NT2/D1 (cell line): ENCODE measurements at regions not wholly inside any gene's neighbourhood (a gene's known extent, or its start where the extent isn't known, plus 50 kb on each side); places are given as distances from the start of the nearest gene placed in this dataset.

Source experiments
- DNase-seq: peaks from one replicate; pipeline ENCODE4 v3.0.0-alpha.2; 2011; ENCODE audit warnings: low read depth, low spot score
- H3K27me3 ChIP-seq: 2 replicates; pipeline ENCODE4 v1.6.0; 2011; ENCODE audit warnings: mild to moderate bottlenecking; ENCODE audit not compliant: insufficient read length, insufficient read depth
- H3K36me3 ChIP-seq: 2 replicates; pipeline ENCODE4 v1.6.1; 2011; ENCODE audit warnings: mild to moderate bottlenecking, low read length, mixed read lengths; ENCODE audit not compliant: insufficient read depth, insufficient read length
- H3K4me1 ChIP-seq: 2 replicates; pipeline ENCODE4 v1.5.1; 2011; ENCODE audit not compliant: insufficient read depth, insufficient read length
- H3K4me3 ChIP-seq: 2 replicates; pipeline ENCODE4 v1.5.1; 2011; ENCODE audit warnings: low read depth; ENCODE audit not compliant: insufficient read length
- H3K9ac ChIP-seq: 2 replicates; pipeline ENCODE4 v1.6.0; 2011; ENCODE audit warnings: low read depth; ENCODE audit not compliant: insufficient read length
- H3K9me3 ChIP-seq: 2 replicates; pipeline ENCODE4 v1.5.1; 2011; ENCODE audit warnings: mild to moderate bottlenecking, low read length; ENCODE audit not compliant: insufficient read depth
- SUZ12 ChIP-seq: IDR thresholded peaks from 2 replicates; pipeline ENCODE4 v1.6.1; 2011; ENCODE audit not compliant: insufficient read length, insufficient read depth; ENCODE audit errors: extremely low read depth
- YY1 ChIP-seq: IDR thresholded peaks from 2 replicates; pipeline ENCODE4 v1.6.1; 2011; ENCODE audit not compliant: insufficient read length, insufficient read depth
- ZNF274 ChIP-seq: IDR thresholded peaks from 2 replicates; pipeline ENCODE4 v1.6.1; 2011; ENCODE audit warnings: mild to moderate bottlenecking, low read depth, low read length

DNA sequence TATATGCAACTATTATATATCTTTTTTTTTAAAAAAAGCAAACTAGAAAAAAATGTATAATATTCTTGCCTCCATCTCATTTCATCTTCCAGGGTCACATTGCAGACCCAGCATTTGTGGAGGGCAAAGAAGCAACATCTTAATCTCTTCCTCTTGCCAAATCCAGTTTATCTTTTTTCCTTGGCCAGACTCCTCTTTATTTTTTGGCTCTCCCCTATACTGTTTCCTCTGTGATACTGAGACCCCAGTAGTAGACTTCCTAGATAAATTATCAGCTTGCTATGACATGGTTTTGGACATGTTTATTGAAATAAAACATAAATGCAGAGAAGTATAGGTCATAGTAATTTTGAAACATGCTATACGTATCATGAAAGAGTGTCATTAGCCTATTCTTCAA, 303.8 kb upstream of the DDHD1 start:
- Histone ChIP-seq H3K4me3 (no peak overlapping the region), H3K27me3 (no peaks in the 10 kb centered on the region), H3K36me3 (no peaks in the 10 kb centered on the region), H3K9me3 (no peaks in the 10 kb centered on the region), H3K4me1 (no peaks in the 10 kb centered on the region), H3K9ac (no peak overlapping the region)
- TF ChIP-seq YY1 (no peak), ZNF274 (no peak), SUZ12 (no peak)
- DNase-seq: no peak

DNA sequence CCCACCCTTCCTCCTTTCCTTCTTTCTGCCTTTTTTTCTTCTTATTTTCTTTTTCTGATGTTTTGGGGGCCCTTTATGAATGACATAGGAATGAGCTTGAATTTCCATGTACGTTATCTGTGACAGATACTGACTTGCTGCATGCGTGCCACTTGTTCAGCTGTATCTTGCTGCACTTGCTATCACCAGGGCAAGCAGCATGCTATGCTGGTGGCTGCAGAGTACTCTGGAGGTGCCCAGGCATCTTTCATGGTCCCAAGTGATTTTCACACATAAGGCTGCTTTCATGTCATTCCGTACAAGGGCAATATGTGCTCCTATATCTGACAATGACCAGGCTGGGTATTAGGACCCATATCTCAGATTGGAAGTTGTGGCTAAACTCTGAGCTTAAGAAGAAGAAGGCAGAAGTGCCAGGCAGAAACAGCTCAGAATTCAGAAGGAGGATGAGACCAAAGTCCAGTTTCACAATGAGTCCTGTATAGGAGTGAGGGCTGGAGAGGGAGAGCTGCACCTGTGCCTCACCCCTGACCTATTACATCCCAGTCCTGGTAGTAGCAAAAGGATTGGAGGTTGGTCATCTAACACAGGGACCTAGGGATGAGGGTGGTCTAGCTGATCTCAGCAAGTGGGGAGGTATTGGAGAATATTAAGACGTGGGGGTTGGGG, 299.0 kb upstream of the DDHD1 start:
- Histone ChIP-seq H3K36me3 (no peaks in the 10 kb centered on the region), H3K9ac (no peak overlapping the region), H3K4me1 (no peaks in the 10 kb centered on the region), H3K4me3 (no peak overlapping the region), H3K9me3 (no peaks in the 10 kb centered on the region), H3K27me3 (no peaks in the 10 kb centered on the region)
- TF ChIP-seq YY1: no peak
- DNase-seq: no peak

DNA sequence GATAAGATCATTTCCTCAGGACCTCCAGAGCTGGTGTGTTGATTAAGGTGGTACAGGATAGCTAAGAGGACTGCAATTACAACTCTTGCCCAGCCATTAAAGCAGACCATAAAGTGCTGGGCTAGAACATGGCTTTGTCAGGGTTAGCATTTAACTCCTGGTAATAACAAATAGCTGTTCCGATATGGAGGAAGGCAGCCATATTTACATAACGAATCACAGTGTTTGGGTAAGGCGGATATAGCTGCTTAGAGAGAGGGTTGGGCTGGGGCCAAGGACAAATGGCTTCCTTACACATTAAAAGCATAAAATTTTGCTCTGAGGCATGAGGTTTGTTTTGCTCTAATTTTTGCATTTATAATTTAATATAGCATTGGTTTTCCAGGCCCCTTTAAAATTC, 297.7 kb upstream of the DDHD1 start:
- Histone ChIP-seq H3K9me3 (no peaks in the 10 kb centered on the region), H3K36me3 (no peaks in the 10 kb centered on the region), H3K9ac (no peak overlapping the region), H3K4me1 (no peaks in the 10 kb centered on the region), H3K4me3 (no peak overlapping the region), H3K27me3 (no peaks in the 10 kb centered on the region)
- no peak for DNase-seq
- TF ChIP-seq YY1 (no peak), SUZ12 (no peak), ZNF274 (no peak)

DNA sequence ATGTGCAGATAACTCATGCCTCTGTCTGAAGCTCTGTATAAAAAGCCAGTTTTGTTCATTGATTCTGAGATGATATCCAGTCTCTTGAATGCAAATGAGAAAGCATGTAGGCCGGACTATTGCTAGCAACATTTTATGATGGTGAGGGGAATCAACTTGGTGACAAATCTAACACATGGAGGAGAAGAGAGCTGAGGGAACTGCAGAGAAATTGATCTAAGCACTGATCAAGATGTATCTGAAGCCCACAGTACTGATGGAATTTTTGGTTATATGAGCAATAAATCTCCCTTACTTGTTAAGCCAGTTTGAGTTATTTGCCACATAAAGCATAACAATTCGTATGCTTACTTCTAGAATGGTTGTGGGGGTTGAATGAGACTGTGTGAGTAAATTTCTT, 295.6 kb upstream of the DDHD1 start:
- no peak for DNase-seq
- no peaks in the 10 kb centered on the region for H3K36me3 ChIP-seq
- TF ChIP-seq SUZ12 (no peak), ZNF274 (no peak), YY1 (no peak)
- H3K27me3 ChIP-seq: no peaks in the 10 kb centered on the region
- H3K9ac ChIP-seq: no peak overlapping the region
- no peak overlapping the region for H3K4me3 ChIP-seq
- H3K9me3 ChIP-seq: no peaks in the 10 kb centered on the region
- H3K4me1 ChIP-seq: no peaks in the 10 kb centered on the region

DNA sequence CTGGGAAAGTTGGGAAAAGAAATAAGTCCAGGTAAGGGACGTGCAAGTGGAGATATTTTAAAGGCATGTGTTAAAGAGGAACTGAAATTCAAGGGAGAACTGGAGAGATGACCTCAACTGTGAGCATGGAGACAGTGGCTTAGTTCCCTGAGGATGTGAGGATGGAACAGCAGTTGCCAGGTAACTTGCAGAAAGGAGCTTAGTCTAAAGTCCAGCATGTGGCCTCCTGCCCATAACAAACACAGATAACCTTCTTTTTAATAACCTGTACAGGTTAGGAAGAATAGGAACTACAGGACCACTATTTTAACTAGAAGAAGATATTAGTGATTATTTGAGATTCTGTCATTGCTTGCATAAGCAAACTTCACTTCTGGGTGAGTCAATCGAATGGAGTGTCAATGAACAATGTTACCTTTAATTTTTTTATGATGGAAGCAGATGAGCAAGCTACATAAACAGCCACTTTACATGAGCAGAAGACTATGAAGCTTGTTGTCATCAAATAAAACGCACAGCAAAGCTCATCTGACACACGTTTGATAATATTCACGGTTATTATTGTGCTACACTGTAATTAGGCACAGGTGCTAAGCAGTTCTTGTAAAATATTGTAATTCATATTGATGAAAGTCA, 291.7 kb upstream of the DDHD1 start:
- H3K4me3 ChIP-seq: no peak overlapping the region
- H3K27me3 ChIP-seq: no peaks in the 10 kb centered on the region
- no peak for TF ChIP-seq YY1
- no peak for TF ChIP-seq ZNF274
- no peak for TF ChIP-seq SUZ12
- no peaks in the 10 kb centered on the region for H3K36me3 ChIP-seq
- no peak overlapping the region for H3K9ac ChIP-seq
- H3K9me3 ChIP-seq: no peaks in the 10 kb centered on the region; the same call in 1 of the 2 replicates
- no peaks in the 10 kb centered on the region for H3K4me1 ChIP-seq
- DNase-seq: no peak

DNA sequence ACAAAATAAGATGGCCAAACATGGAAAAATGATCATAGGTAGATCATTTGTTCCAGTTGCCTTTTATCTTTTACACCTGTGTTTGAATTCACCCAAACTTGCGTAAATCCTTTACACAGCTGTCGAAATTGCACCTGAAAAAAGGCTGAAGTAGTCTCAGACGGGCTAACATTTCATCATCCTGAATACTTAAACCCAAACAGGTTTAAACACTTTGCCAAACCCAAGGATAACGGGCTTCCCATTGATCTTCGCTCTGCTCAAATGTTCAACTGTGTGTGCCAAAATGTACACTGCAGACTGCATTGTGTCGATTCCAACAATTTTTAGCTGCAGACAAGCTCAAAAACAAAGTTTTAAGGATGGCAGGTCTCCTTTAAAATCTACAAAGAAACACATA, 288.7 kb upstream of the DDHD1 start:
- Histone ChIP-seq H3K9ac (no peak overlapping the region), H3K4me3 (no peak overlapping the region), H3K9me3 (no peaks in the 10 kb centered on the region; the same call in 1 of the 2 replicates), H3K27me3 (no peaks in the 10 kb centered on the region), H3K4me1 (no peaks in the 10 kb centered on the region), H3K36me3 (no peaks in the 10 kb centered on the region)
- no peak for DNase-seq
- TF ChIP-seq ZNF274: no peak
- TF ChIP-seq YY1: no peak
- no peak for TF ChIP-seq SUZ12

DNA sequence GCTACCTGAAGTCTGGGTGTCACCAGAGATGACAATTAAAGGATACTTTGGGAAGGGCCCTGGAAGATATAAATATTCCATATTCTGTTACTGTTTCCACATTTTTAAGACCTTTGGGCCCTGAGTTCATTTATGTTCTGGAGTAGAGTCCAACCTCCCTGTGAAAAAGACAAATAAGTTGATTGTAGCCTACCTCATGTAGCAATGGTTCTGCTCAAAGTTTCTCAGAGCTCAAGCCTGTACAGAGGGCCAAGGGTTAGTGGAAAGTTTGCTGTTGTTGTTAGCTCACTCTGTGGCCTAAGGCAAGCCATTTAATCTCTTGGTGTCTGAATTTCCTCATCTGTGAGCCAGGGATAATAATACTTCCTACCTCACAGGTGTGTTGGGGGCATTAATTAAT, 284.7 kb upstream of the DDHD1 start:
- Histone ChIP-seq H3K9me3 (peaks cover 13% of the 10 kb centered on the region), H3K27me3 (no peaks in the 10 kb centered on the region), H3K9ac (no peak overlapping the region), H3K4me3 (no peak overlapping the region), H3K36me3 (no peaks in the 10 kb centered on the region), H3K4me1 (no peaks in the 10 kb centered on the region)
- TF ChIP-seq ZNF274: no peak
- no peak for TF ChIP-seq YY1
- TF ChIP-seq SUZ12: no peak
- DNase-seq: no peak

DNA sequence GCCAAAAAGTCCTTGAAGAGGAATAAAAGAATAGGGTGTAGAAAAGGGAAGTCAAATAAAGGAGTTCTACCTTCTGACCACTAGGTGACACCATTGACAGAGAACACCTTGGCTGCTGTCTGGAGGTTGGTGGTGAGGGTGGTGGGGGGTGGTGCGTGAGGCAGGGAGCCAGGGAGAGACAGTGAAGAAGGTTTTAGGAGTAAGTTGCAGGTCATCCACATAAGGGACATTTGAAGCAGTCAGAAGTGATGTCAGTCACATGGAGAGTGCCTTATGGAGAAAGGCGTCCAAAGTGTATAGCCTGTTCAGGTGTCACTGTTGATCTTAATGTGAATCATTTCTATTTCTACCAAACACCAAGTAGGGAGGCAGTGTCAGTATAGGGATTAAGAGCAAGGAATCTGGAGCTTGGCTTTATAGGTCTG, 279.3 kb upstream of the DDHD1 start:
- TF ChIP-seq YY1 (no peak), ZNF274 (no peak), SUZ12 (no peak)
- no peaks in the 10 kb centered on the region for H3K36me3 ChIP-seq

More for the DNA sequence above, 279.3 kb upstream of the DDHD1 start:
- Histone ChIP-seq H3K27me3 (no peaks in the 10 kb centered on the region), H3K9me3 (peaks cover 13% of the 10 kb centered on the region), H3K4me3 (no peak overlapping the region), H3K4me1 (no peaks in the 10 kb centered on the region), H3K9ac (no peak overlapping the region)
- peak; percentile 49 for DNase-seq
